ENCODE measurements at regions not wholly inside any gene's neighbourhood (a gene's known extent, or its start where the extent isn't known, plus 50 kb on each side); places are given as distances from the start of the nearest gene placed in this dataset.

GRCh38 chr2:33775306-33775705 is 176.2 kb upstream of the FAM98A start:
- DNase-seq (ENCODE audit: low read depth): no peak

- DNase-seq (ENCODE audit: low read depth): no peak
Measured at GRCh38 chr2:33770023-33770422, 170.9 kb upstream of the FAM98A start.

- DNase-seq (ENCODE audit: low read depth): no peak
Measured at GRCh38 chr2:33766175-33766574, 167.1 kb upstream of the FAM98A start.

- DNase-seq (ENCODE audit: low read depth): no peak
Measured at GRCh38 chr2:33765122-33765521, 166.0 kb upstream of the FAM98A start.

- no peak for DNase-seq (ENCODE audit: low read depth)
Measured at GRCh38 chr2:33764551-33764950, 165.5 kb upstream of the FAM98A start.

GRCh38 chr2:33763671-33764310 is 164.7 kb upstream of the FAM98A start:
- no peak for DNase-seq (ENCODE audit: low read depth)

- no peak for DNase-seq (ENCODE audit: low read depth)
Measured at GRCh38 chr2:33762636-33763035, 163.5 kb upstream of the FAM98A start.

- DNase-seq (ENCODE audit: low read depth): no peak
Measured at GRCh38 chr2:33746208-33746800, 147.2 kb upstream of the FAM98A start.

GRCh38 chr2:33735096-33735495 is 136.0 kb upstream of the FAM98A start:
- no peak for DNase-seq (ENCODE audit: low read depth)

- no peak for DNase-seq (ENCODE audit: low read depth)
Measured at GRCh38 chr2:33730804-33731203, 131.7 kb upstream of the FAM98A start.

GRCh38 chr2:33730193-33730592 is 131.1 kb upstream of the FAM98A start:
- DNase-seq (ENCODE audit: low read depth): no peak

GRCh38 chr2:33729353-33729752 is 130.3 kb upstream of the FAM98A start:
- no peak for DNase-seq (ENCODE audit: low read depth)

- no peak for DNase-seq (ENCODE audit: low read depth)
Measured at GRCh38 chr2:33728106-33728505, 129.0 kb upstream of the FAM98A start.

GRCh38 chr2:33727361-33728032 is 128.4 kb upstream of the FAM98A start:
- no peak for DNase-seq (ENCODE audit: low read depth)

- no peak for DNase-seq (ENCODE audit: low read depth)
Measured at GRCh38 chr2:33726415-33726814, 127.3 kb upstream of the FAM98A start.

GRCh38 chr2:33723329-33723728 is 124.2 kb upstream of the FAM98A start:
- no peak for DNase-seq (ENCODE audit: low read depth)

- no peak for DNase-seq (ENCODE audit: low read depth)
Measured at GRCh38 chr2:33719067-33719466, 120.0 kb upstream of the FAM98A start.

- no peak for DNase-seq (ENCODE audit: low read depth)
Measured at GRCh38 chr2:33712674-33713073, 113.6 kb upstream of the FAM98A start.

- no peak for DNase-seq (ENCODE audit: low read depth)
Measured at GRCh38 chr2:33709951-33710350, 110.9 kb upstream of the FAM98A start.

- no peak for DNase-seq (ENCODE audit: low read depth)
Measured at GRCh38 chr2:33707312-33707711, 108.2 kb upstream of the FAM98A start.

GRCh38 chr2:33706410-33706809 is 107.3 kb upstream of the FAM98A start:
- no peak for DNase-seq (ENCODE audit: low read depth)

GRCh38 chr2:33704406-33704855 is 105.3 kb upstream of the FAM98A start:
- DNase-seq (ENCODE audit: low read depth): no peak

GRCh38 chr2:33696234-33696633 is 97.1 kb upstream of the FAM98A start:
- DNase-seq (ENCODE audit: low read depth): no peak

GRCh38 chr2:33694904-33695303 is 95.8 kb upstream of the FAM98A start:
- no peak for DNase-seq (ENCODE audit: low read depth)
